ENCODE measurements at regions not wholly inside any gene's neighbourhood (a gene's known extent, or its start where the extent isn't known, plus 50 kb on each side); places are given as distances from the start of the nearest gene placed in this dataset.

DNA sequence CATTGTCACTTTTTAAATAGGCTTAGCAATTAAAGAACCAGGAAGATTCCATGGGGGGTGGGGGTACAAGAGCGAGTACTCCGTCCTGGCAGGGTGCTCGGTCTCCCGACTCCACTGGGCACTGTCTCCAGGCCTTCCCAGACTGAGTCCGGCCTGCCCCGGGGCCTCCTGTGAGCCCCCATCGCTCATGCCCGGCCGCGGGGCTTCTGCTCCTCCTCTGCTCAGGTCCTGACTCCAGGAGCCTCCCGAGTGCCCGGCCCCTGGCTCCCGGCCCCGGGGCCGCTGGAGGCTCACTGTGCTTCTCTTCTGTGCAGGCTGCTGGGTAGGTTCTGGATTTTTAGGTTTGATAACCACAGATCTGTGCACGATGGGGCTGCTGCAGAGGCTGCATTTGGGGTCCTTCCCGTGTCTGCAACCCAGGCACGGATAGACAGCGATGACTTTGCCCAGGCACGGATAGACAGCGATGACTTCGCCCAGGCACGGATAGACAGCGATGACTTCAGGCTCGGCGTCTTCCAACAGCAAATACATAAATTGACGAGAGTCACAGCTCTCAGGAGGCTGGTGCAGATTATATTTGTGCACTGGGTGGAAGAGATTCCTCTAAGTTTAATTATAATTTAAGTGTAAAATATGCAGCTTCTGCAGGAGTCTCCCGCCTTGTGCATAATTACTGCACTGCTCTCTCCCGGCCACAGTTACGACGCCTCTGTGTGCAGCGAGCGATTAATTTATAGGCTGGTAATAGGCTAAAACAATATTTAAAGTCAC, 74.8 kb upstream of the RXRA start:
- Histone ChIP-seq H4K20me1 (ENCODE audit: insufficient read depth, poor library complexity, severe bottlenecking) (no peaks in the 10 kb centered on the region), H3K27me3 (no peaks in the 10 kb centered on the region), H3K9me2 (replicated peaks; ENCODE audit: insufficient read depth) (no peaks in the 10 kb centered on the region), H3K9me3 (ENCODE audit: low read depth) (no peaks in the 10 kb centered on the region), H3K4me1 (ENCODE audit: insufficient read depth) (no peaks in the 10 kb centered on the region), H3K79me2 (no peaks in the 10 kb centered on the region), H3K4me3 (no peak overlapping the region), H3K4me2 (no peak overlapping the region), H3K27ac (no peak overlapping the region), H3K36me3 (replicated peaks; ENCODE audit: insufficient read depth, low read depth) (no peaks in the 10 kb centered on the region), H2AFZ (no peak overlapping the region)
- WGBS (ENCODE audit: low lambda C conversion rate, missing lambda C conversion rate) = 94% methylated on average over 32 of the region's 33 CpGs
- no peak for DNase-seq (ENCODE audit: low spot score)
- TF ChIP-seq EZH2 (IDR thresholded peaks at IDR 0.05; ENCODE audit: borderline replicate concordance) (no peak), EZH2phosphoT487 (IDR thresholded peaks at IDR 0.05; ENCODE audit: low read depth, severe bottlenecking, unreplicated experiment) (no peak)
- TF ChIP-seq, protein P1, sequence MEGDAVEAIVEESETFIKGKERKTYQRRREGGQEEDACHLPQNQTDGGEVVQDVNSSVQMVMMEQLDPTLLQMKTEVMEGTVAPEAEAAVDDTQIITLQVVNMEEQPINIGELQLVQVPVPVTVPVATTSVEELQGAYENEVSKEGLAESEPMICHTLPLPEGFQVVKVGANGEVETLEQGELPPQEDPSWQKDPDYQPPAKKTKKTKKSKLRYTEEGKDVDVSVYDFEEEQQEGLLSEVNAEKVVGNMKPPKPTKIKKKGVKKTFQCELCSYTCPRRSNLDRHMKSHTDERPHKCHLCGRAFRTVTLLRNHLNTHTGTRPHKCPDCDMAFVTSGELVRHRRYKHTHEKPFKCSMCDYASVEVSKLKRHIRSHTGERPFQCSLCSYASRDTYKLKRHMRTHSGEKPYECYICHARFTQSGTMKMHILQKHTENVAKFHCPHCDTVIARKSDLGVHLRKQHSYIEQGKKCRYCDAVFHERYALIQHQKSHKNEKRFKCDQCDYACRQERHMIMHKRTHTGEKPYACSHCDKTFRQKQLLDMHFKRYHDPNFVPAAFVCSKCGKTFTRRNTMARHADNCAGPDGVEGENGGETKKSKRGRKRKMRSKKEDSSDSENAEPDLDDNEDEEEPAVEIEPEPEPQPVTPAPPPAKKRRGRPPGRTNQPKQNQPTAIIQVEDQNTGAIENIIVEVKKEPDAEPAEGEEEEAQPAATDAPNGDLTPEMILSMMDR (IDR thresholded peaks at IDR 0.05; ENCODE audit: poor library complexity) = no peak

DNA sequence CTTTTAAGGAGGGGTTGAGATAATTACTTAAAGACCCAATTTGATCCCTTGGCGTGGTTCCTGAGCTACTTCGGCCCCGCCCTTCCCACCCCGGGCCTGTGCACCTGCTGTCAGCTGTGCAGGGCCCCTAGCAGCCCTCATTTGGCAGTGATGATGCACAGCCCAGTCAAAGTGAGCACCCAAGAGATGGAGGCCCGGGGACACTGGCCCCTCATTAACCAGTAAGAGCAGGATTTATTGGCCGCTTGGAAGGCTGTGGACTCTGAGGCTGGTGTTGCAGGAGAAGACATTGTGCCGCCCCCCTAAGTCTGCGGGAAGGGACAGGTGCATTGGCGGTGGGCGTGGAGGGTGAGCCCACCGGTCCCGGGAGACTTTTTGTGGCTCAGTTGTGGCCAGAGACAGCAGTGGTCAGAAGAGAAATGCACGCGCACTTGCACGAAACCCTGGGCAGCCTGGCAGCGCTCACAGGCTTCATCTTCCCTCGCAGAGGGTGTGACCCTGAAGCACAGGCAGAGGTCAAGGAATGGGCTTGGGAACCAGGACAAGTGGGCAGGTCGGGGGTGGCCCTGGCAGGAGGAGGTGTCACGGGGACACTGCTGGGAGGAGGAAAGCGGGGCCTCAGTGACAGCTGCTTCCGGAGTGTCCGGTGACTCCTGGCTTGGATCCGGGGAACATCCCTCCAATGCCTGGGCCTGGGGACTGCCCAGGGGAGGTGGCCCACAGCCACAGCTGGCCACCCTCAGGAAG, 74.0 kb upstream of the RXRA start:
- Histone ChIP-seq H3K79me2 (no peaks in the 10 kb centered on the region), H3K9me3 (ENCODE audit: low read depth) (no peaks in the 10 kb centered on the region), H3K27me3 (no peaks in the 10 kb centered on the region), H3K9me2 (replicated peaks; ENCODE audit: insufficient read depth) (no peaks in the 10 kb centered on the region), H2AFZ (no peak overlapping the region), H3K4me2 (no peak overlapping the region), H3K4me3 (no peak overlapping the region), H3K4me1 (ENCODE audit: insufficient read depth) (no peaks in the 10 kb centered on the region), H3K36me3 (replicated peaks; ENCODE audit: insufficient read depth, low read depth) (no peaks in the 10 kb centered on the region), H4K20me1 (ENCODE audit: insufficient read depth, poor library complexity, severe bottlenecking) (no peaks in the 10 kb centered on the region), H3K27ac (no peak overlapping the region)
- TF ChIP-seq EZH2phosphoT487 (IDR thresholded peaks at IDR 0.05; ENCODE audit: low read depth, severe bottlenecking, unreplicated experiment) (no peak), EZH2 (IDR thresholded peaks at IDR 0.05; ENCODE audit: borderline replicate concordance) (no peak)
- TF ChIP-seq, protein P1 (IDR thresholded peaks at IDR 0.05; ENCODE audit: poor library complexity) = no peak
- 88% methylated on average over 15 of the region's 23 CpGs for WGBS (ENCODE audit: low lambda C conversion rate, missing lambda C conversion rate)
- no peak for DNase-seq (ENCODE audit: low spot score)

DNA sequence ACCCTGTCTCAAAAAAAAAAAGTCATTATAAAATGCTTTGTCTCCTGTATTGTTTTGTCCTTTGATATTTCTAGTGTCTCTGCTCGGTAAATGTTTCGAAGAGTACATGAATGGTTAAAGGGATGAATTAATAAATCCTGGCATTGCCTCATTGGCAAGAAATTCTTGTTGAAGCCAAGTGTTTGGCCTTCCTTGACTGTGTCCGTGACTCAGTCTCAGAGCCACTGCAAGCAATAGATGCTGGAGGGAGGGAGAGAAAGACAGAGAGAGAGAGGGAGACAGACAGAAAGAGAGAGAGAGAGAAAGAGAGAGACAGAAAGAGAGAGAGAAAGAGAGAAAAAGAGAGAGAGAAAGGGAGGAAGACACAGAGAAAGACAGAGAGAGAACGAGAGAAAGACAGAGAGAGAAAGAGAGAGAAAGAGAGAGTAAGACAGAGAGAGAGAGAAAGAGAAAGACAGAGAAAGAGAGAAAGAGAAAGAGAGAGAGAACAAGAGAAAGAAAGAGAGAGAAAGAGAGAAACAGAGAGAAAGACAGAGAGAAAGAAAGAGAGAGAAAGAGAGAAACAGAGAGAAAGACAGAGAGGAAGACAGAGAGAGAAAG, 72.5 kb upstream of the RXRA start:
- Histone ChIP-seq H3K9me2 (replicated peaks; ENCODE audit: insufficient read depth) (no peaks in the 10 kb centered on the region), H3K4me2 (no peak overlapping the region), H3K27ac (no peak overlapping the region), H3K27me3 (no peaks in the 10 kb centered on the region), H3K4me1 (ENCODE audit: insufficient read depth) (no peaks in the 10 kb centered on the region), H3K4me3 (no peak overlapping the region), H2AFZ (no peak overlapping the region), H3K36me3 (replicated peaks; ENCODE audit: insufficient read depth, low read depth) (no peaks in the 10 kb centered on the region), H3K79me2 (no peaks in the 10 kb centered on the region), H3K9me3 (ENCODE audit: low read depth) (no peaks in the 10 kb centered on the region), H4K20me1 (ENCODE audit: insufficient read depth, poor library complexity, severe bottlenecking) (no peaks in the 10 kb centered on the region)
- no peak for DNase-seq (ENCODE audit: low spot score)
- TF ChIP-seq EZH2phosphoT487 (IDR thresholded peaks at IDR 0.05; ENCODE audit: low read depth, severe bottlenecking, unreplicated experiment) = no peak
- TF ChIP-seq, protein P1 (IDR thresholded peaks at IDR 0.05; ENCODE audit: poor library complexity) = no peak
- TF ChIP-seq EZH2 (IDR thresholded peaks at IDR 0.05; ENCODE audit: borderline replicate concordance) = no peak
- WGBS (ENCODE audit: low lambda C conversion rate, missing lambda C conversion rate) = 86% methylated on average over 4 of the region's 4 CpGs

All from hepatocyte (in vitro differentiated cells).